Thymus (tissue), 11 donors: ENCODE measurements at regions not wholly inside any gene's neighbourhood (a gene's known extent, or its start where the extent isn't known, plus 50 kb on each side); places are given as distances from the start of the nearest gene placed in this dataset.
"Not testable (repeated sequence)": the region's sequence is repeated elsewhere in the genome, so short reads cannot be mapped to it uniquely, and the experiment has no call there.

Experiments
- DNase-seq, 9 donors: peaks; one replicate each; pipeline ENCODE4 v3.0.0-alpha.2; 2013; ENCODE audit warnings: low spot score in 9 of 9, low read depth in 6 of 9, missing footprints in 1 of 9
- H3K27ac ChIP-seq, 2 donors: one replicate each; pipeline ENCODE4 v1.5.1; 2013; ENCODE audit warnings: control low read depth in 1 of 2, low read depth in 1 of 2, low read length in 1 of 2, mild to moderate bottlenecking in 1 of 2, moderate library complexity in 1 of 2
- H3K27me3 ChIP-seq, 2 donors: one replicate each; pipeline ENCODE4 v1.5.1; 2013; ENCODE audit warnings: low read length in 1 of 2; ENCODE audit not compliant: control insufficient read depth in 2 of 2, insufficient read depth in 1 of 2
- H3K36me3 ChIP-seq, 2 donors: one replicate each; pipeline ENCODE4 v1.5.1; 2013; ENCODE audit warnings: low read length in 1 of 2, mild to moderate bottlenecking in 1 of 2, moderate library complexity in 1 of 2; ENCODE audit not compliant: control insufficient read depth in 2 of 2, insufficient read depth in 2 of 2
- H3K4me1 ChIP-seq, 2 donors: one replicate each; pipeline ENCODE4 v1.5.1; 2013; ENCODE audit warnings: low read length in 2 of 2; ENCODE audit not compliant: control insufficient read depth in 2 of 2, insufficient read depth in 2 of 2
- H3K4me3 ChIP-seq, 2 donors: one replicate each; pipeline ENCODE4 v1.5.1; 2013; ENCODE audit warnings: low read length in 2 of 2, control low read depth in 1 of 2, mild to moderate bottlenecking in 1 of 2
- H3K9me3 ChIP-seq, 2 donors: one replicate each; pipeline ENCODE4 v1.5.1; 2013; ENCODE audit warnings: low read length in 1 of 2, mild to moderate bottlenecking in 1 of 2; ENCODE audit not compliant: control insufficient read depth in 2 of 2, insufficient read depth in 1 of 2
- WGBS: extraction: QIAGEN DNeasy Blood & Tissue Kit; methylation state at CpG from one replicate; pipeline ENCODE4 v1.1.7; 2013; 5-methylcytosine and 5-hydroxymethylcytosine counted together
- donor health status: healthy.

- H3K9me3 ChIP-seq = peaks cover 2 to 4% of the 10 kb centered on the region in 2 donors
- no peak overlapping the region for H3K27ac ChIP-seq
- no peaks in the 10 kb centered on the region for H3K27me3 ChIP-seq
- H3K4me3 ChIP-seq = no peak overlapping the region
- no peak for DNase-seq
- H3K36me3 ChIP-seq = no peaks in the 10 kb centered on the region
- H3K4me1 ChIP-seq = no peaks in the 10 kb centered on the region
Observed at GRCh38 chr15:94858920-94859319, 627.6 kb downstream of the MCTP2 start.

- Histone ChIP-seq H3K9me3 (no peaks in the 10 kb centered on the region), H3K4me1 (no peaks in the 10 kb centered on the region), H3K36me3 (no peaks in the 10 kb centered on the region), H3K27me3 (no peaks in the 10 kb centered on the region), H3K4me3 (no peak overlapping the region), H3K27ac (no peak overlapping the region)
- 71% methylated on average over 1 of the region's 1 CpG for WGBS
- no peak for DNase-seq
Observed at GRCh38 chr15:94864600-94864999, 633.2 kb downstream of the MCTP2 start.

- 88% methylated on average over 8 of the region's 8 CpGs for WGBS
Observed at GRCh38 chr15:94868265-94868664, 636.9 kb downstream of the MCTP2 start.

GRCh38 chr15:94875550-94875949, 644.2 kb downstream of the MCTP2 start:
- no peaks in the 10 kb centered on the region for H3K36me3 ChIP-seq
- H3K27me3 ChIP-seq = no peaks in the 10 kb centered on the region
- no peak overlapping the region for H3K27ac ChIP-seq
- H3K9me3 ChIP-seq = no peaks in the 10 kb centered on the region
- no peak overlapping the region for H3K4me3 ChIP-seq
- no peak for DNase-seq
- H3K4me1 ChIP-seq = no peaks in the 10 kb centered on the region
- 94% methylated on average over 2 of the region's 2 CpGs for WGBS

More at GRCh38 chr15:94868265-94868664, 636.9 kb downstream of the MCTP2 start:
- H3K27me3 ChIP-seq, H3K27ac ChIP-seq, DNase-seq, H3K4me1 ChIP-seq, H3K4me3 ChIP-seq, H3K9me3 ChIP-seq, H3K36me3 ChIP-seq: not testable (repeated sequence)

- Histone ChIP-seq H3K27me3 (no peaks in the 10 kb centered on the region), H3K4me1 (no peaks in the 10 kb centered on the region), H3K9me3 (peaks cover 0 to 9% of the 10 kb centered on the region in 2 donors), H3K27ac (no peak overlapping the region), H3K4me3 (no peak overlapping the region), H3K36me3 (no peaks in the 10 kb centered on the region)
- WGBS = 94% methylated on average over 2 of the region's 2 CpGs
- no peak for DNase-seq
Observed at GRCh38 chr15:94877833-94878232, 646.5 kb downstream of the MCTP2 start.

- DNase-seq = no peak
- no peaks in the 10 kb centered on the region for H3K27me3 ChIP-seq
- no peak overlapping the region for H3K27ac ChIP-seq
- no peaks in the 10 kb centered on the region for H3K36me3 ChIP-seq
- peaks cover 0 to 9% of the 10 kb centered on the region in 2 donors for H3K9me3 ChIP-seq
- H3K4me1 ChIP-seq = no peaks in the 10 kb centered on the region
- 93% methylated on average over 10 of the region's 10 CpGs for WGBS
- no peak overlapping the region for H3K4me3 ChIP-seq
Observed at GRCh38 chr15:94882071-94882712, 650.8 kb downstream of the MCTP2 start.

GRCh38 chr15:94887391-94887790, 656.0 kb downstream of the MCTP2 start:
- peaks cover 0 to 2% of the 10 kb centered on the region in 2 donors for H3K9me3 ChIP-seq
- no peaks in the 10 kb centered on the region for H3K36me3 ChIP-seq
- no peaks in the 10 kb centered on the region for H3K27me3 ChIP-seq
- H3K4me3 ChIP-seq = no peak overlapping the region
- no peak overlapping the region for H3K27ac ChIP-seq
- no peaks in the 10 kb centered on the region for H3K4me1 ChIP-seq
- DNase-seq = no peak

GRCh38 chr15:94889153-94889552, 657.8 kb downstream of the MCTP2 start:
- Histone ChIP-seq H3K27ac (no peak overlapping the region), H3K4me1 (no peaks in the 10 kb centered on the region), H3K9me3 (no peaks in the 10 kb centered on the region), H3K36me3 (no peaks in the 10 kb centered on the region), H3K27me3 (no peaks in the 10 kb centered on the region), H3K4me3 (no peak overlapping the region)
- WGBS = 96% methylated on average over 5 of the region's 5 CpGs
- no peak for DNase-seq

- no peaks in the 10 kb centered on the region for H3K9me3 ChIP-seq
- no peak overlapping the region for H3K27ac ChIP-seq
- DNase-seq = no peak
- H3K27me3 ChIP-seq = no peaks in the 10 kb centered on the region
- H3K4me1 ChIP-seq = no peaks in the 10 kb centered on the region
- no peaks in the 10 kb centered on the region for H3K36me3 ChIP-seq
- no peak overlapping the region for H3K4me3 ChIP-seq
Observed at GRCh38 chr15:94893091-94893490, 661.7 kb downstream of the MCTP2 start.

- H3K27me3 ChIP-seq = no peaks in the 10 kb centered on the region
- no peaks in the 10 kb centered on the region for H3K9me3 ChIP-seq
- no peak for DNase-seq
- no peak overlapping the region for H3K27ac ChIP-seq
- no peak overlapping the region for H3K4me3 ChIP-seq
- no peaks in the 10 kb centered on the region for H3K36me3 ChIP-seq
- 94% methylated on average over 3 of the region's 3 CpGs for WGBS
- no peaks in the 10 kb centered on the region for H3K4me1 ChIP-seq
Observed at GRCh38 chr15:94894056-94894455, 662.7 kb downstream of the MCTP2 start.
